GM10248 (cell line): ENCODE measurements at regions not wholly inside any gene's neighbourhood (a gene's known extent, or its start where the extent isn't known, plus 50 kb on each side); places are given as distances from the start of the nearest gene placed in this dataset.

ENCODE experiments used
- CTCF ChIA-PET: fragments of 300-600 bp; sonication (Branson Sonifier 250); formaldehyde crosslinking; extraction: SDS; loops from one replicate; lab custom pipeline; 2021; ENCODE audit warnings: antibody characterized with exemption; lab: Yijun Ruan, JAX
- POLR2A ChIA-PET: fragments of 350-650 bp; sonication (Branson Sonifier 250); formaldehyde crosslinking; extraction: SDS; loops from one replicate; lab custom pipeline; 2020; ENCODE audit warnings: antibody characterized with exemption; lab: Yijun Ruan, JAX
- DNase-seq: peaks from one replicate; pipeline ENCODE4 v3.0.0; 2012; ENCODE audit errors: extremely low spot score
- CTCF ChIP-seq: IDR thresholded peaks from 2 replicates; pipeline ENCODE4 v1.5.1; 2012; ENCODE audit warnings: mild to moderate bottlenecking, low read depth; ENCODE audit errors: extremely low read depth, missing control alignments, control extremely low read depth

- POLR2A ChIA-PET: no interaction called here
- no peak for TF ChIP-seq CTCF
- CTCF ChIA-PET: no interaction called here
- DNase-seq: no peak
Observed at GRCh38 chr14:85358136-85358785, 171.7 kb upstream of the FLRT2 start.

DNA sequence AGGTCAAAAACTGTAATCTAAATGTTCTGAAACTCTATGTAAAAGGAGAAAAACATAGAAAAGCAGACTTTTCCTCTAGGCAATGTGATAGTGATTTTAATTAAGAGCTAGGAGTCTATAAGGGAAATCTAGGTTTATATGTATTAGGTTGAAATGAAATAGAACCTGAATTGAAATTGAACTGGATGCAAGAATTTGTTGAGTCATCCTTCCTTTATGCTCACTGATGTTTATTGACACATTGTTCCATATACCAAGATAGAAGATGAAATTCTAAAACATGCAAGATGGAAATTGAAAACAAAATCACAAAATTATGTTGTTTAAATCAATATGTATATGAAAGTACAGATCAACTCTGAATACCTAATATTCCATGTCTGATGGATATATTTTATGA is 170.4 kb upstream of the FLRT2 start:
- ChIA-PET POLR2A (no interaction called here), CTCF (no interaction called here)
- no peak for DNase-seq
- no peak for TF ChIP-seq CTCF

- TF ChIP-seq CTCF: no peak
- ChIA-PET CTCF (no interaction called here), POLR2A (no interaction called here)
- no peak for DNase-seq
Observed at GRCh38 chr14:85363358-85363757, 166.6 kb upstream of the FLRT2 start.

- POLR2A ChIA-PET: no interaction called here
- TF ChIP-seq CTCF: no peak
- CTCF ChIA-PET: no interaction called here
- no peak for DNase-seq
Observed at GRCh38 chr14:85366226-85366625, 163.7 kb upstream of the FLRT2 start.

GRCh38 chr14:85380881-85381280 is 149.1 kb upstream of the FLRT2 start:
- POLR2A ChIA-PET: no interaction called here
- no peak for TF ChIP-seq CTCF
- no peak for DNase-seq
- CTCF ChIA-PET: no interaction called here

GRCh38 chr14:85382341-85382740 is 147.6 kb upstream of the FLRT2 start:
- no peak for TF ChIP-seq CTCF
- ChIA-PET POLR2A (no interaction called here), CTCF (no interaction called here)
- no peak for DNase-seq
